Hepatocyte (in vitro differentiated cells): ENCODE measurements at regions not wholly inside any gene's neighbourhood (a gene's known extent, or its start where the extent isn't known, plus 50 kb on each side); places are given as distances from the start of the nearest gene placed in this dataset.

ENCODE experiments used
- DNase-seq: peaks from one replicate; pipeline ENCODE4 v3.0.0-alpha.2; 2016; ENCODE audit warnings: low spot score
- H2AFZ ChIP-seq: fragments of 200-600 bp; sonication (generic); 2 replicates; pipeline ENCODE4 v1.6.0; 2016; ENCODE audit warnings: antibody characterized with exemption, mild to moderate bottlenecking
- H3K27ac ChIP-seq: fragments of 200-600 bp; sonication (generic); 2 replicates; pipeline ENCODE4 v1.5.1; 2016; ENCODE audit warnings: mild to moderate bottlenecking
- H3K27me3 ChIP-seq: fragments of 200-600 bp; sonication (generic); 2 replicates; pipeline ENCODE4 v1.6.1; 2016
- H3K36me3 ChIP-seq: fragments of 200-600 bp; sonication (generic); replicated peaks from 2 replicates; pipeline ENCODE4 v1.5.1; 2016; ENCODE audit warnings: low read depth; ENCODE audit not compliant: insufficient read depth
- H3K4me1 ChIP-seq: fragments of 200-600 bp; sonication (generic); 2 replicates; pipeline ENCODE4 v1.5.1; 2016; ENCODE audit warnings: mild to moderate bottlenecking, moderate library complexity; ENCODE audit not compliant: insufficient read depth
- H3K4me2 ChIP-seq: fragments of 200-600 bp; sonication (generic); 2 replicates; pipeline ENCODE4 v1.6.0; 2016
- H3K4me3 ChIP-seq: fragments of 200-600 bp; sonication (generic); 2 replicates; pipeline ENCODE4 v1.5.1; 2016; ENCODE audit warnings: mild to moderate bottlenecking
- H3K79me2 ChIP-seq: fragments of 200-600 bp; sonication (generic); 2 replicates; pipeline ENCODE4 v1.6.0; 2017; ENCODE audit warnings: mild to moderate bottlenecking
- H3K9me2 ChIP-seq: fragments of 200-600 bp; sonication (generic); replicated peaks from 2 replicates; pipeline ENCODE4 v1.6.0; 2017; ENCODE audit warnings: mild to moderate bottlenecking; ENCODE audit not compliant: insufficient read depth
- H3K9me3 ChIP-seq: fragments of 200-600 bp; sonication (generic); 2 replicates; pipeline ENCODE4 v1.5.1; 2016; ENCODE audit warnings: low read depth, mild to moderate bottlenecking
- H4K20me1 ChIP-seq: fragments of 200-600 bp; sonication (generic); 2 replicates; pipeline ENCODE4 v1.6.0; 2016; ENCODE audit warnings: mild to moderate bottlenecking; ENCODE audit not compliant: insufficient read depth, poor library complexity, severe bottlenecking
- EZH2 ChIP-seq: fragments of 200-600 bp; sonication (generic); IDR thresholded peaks from 2 replicates; pipeline ENCODE4 v1.6.1; 2016; ENCODE audit warnings: antibody characterized with exemption, mild to moderate bottlenecking, borderline replicate concordance
- EZH2phosphoT487 ChIP-seq: fragments of 200-600 bp; sonication (generic); IDR thresholded peaks from one replicate; pipeline ENCODE4 v1.6.1; 2018; ENCODE audit warnings: antibody characterized with exemption, mild to moderate bottlenecking, low read depth, moderate library complexity; ENCODE audit not compliant: unreplicated experiment, severe bottlenecking
- WGBS: methylation state at CpG from one replicate; pipeline ENCODE4 v1.1.6; 2016; ENCODE audit warnings: low lambda C conversion rate; ENCODE audit errors: missing lambda C conversion rate; 5-methylcytosine and 5-hydroxymethylcytosine counted together
- TF ChIP-seq, protein P1 (sequence below): fragments of 200-600 bp; sonication (generic); IDR thresholded peaks from 2 replicates; pipeline ENCODE4 v1.5.1; 2016; ENCODE audit warnings: antibody characterized with exemption, mild to moderate bottlenecking; ENCODE audit not compliant: poor library complexity

GRCh38 chr4:153074486-153074885, 129.8 kb upstream of the TRIM2 start:
- no peaks in the 10 kb centered on the region for H3K79me2 ChIP-seq
- H3K27ac ChIP-seq, result no peak overlapping the region
- TF ChIP-seq EZH2phosphoT487 (no peak), EZH2 (no peak)
- TF ChIP-seq, protein P1, sequence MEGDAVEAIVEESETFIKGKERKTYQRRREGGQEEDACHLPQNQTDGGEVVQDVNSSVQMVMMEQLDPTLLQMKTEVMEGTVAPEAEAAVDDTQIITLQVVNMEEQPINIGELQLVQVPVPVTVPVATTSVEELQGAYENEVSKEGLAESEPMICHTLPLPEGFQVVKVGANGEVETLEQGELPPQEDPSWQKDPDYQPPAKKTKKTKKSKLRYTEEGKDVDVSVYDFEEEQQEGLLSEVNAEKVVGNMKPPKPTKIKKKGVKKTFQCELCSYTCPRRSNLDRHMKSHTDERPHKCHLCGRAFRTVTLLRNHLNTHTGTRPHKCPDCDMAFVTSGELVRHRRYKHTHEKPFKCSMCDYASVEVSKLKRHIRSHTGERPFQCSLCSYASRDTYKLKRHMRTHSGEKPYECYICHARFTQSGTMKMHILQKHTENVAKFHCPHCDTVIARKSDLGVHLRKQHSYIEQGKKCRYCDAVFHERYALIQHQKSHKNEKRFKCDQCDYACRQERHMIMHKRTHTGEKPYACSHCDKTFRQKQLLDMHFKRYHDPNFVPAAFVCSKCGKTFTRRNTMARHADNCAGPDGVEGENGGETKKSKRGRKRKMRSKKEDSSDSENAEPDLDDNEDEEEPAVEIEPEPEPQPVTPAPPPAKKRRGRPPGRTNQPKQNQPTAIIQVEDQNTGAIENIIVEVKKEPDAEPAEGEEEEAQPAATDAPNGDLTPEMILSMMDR, result no peak
- no peaks in the 10 kb centered on the region for H3K36me3 ChIP-seq
- WGBS, result 83% methylated on average over 1 of the region's 1 CpG
- H2AFZ ChIP-seq, result no peak overlapping the region
- no peak overlapping the region for H3K4me2 ChIP-seq
- H3K4me1 ChIP-seq, result no peaks in the 10 kb centered on the region
- no peaks in the 10 kb centered on the region for H4K20me1 ChIP-seq
- no peak overlapping the region for H3K4me3 ChIP-seq
- no peak for DNase-seq
- no peaks in the 10 kb centered on the region for H3K9me2 ChIP-seq
- H3K27me3 ChIP-seq, result no peaks in the 10 kb centered on the region
- no peaks in the 10 kb centered on the region for H3K9me3 ChIP-seq

- Histone ChIP-seq H3K27ac (no peak overlapping the region), H3K79me2 (no peaks in the 10 kb centered on the region), H3K27me3 (no peaks in the 10 kb centered on the region), H3K4me2 (no peak overlapping the region), H3K4me3 (no peak overlapping the region), H3K4me1 (no peaks in the 10 kb centered on the region), H3K36me3 (no peaks in the 10 kb centered on the region), H4K20me1 (no peaks in the 10 kb centered on the region), H3K9me3 (no peaks in the 10 kb centered on the region), H3K9me2 (no peaks in the 10 kb centered on the region), H2AFZ (no peak overlapping the region)
- DNase-seq, result no peak
- TF ChIP-seq, protein P1, result no peak
- TF ChIP-seq EZH2 (no peak), EZH2phosphoT487 (no peak)
- whole genome bisulfite sequencing, result 88% methylated on average over 2 of the region's 2 CpGs
Measured at GRCh38 chr4:153074936-153075630, 129.2 kb upstream of the TRIM2 start.

DNA sequence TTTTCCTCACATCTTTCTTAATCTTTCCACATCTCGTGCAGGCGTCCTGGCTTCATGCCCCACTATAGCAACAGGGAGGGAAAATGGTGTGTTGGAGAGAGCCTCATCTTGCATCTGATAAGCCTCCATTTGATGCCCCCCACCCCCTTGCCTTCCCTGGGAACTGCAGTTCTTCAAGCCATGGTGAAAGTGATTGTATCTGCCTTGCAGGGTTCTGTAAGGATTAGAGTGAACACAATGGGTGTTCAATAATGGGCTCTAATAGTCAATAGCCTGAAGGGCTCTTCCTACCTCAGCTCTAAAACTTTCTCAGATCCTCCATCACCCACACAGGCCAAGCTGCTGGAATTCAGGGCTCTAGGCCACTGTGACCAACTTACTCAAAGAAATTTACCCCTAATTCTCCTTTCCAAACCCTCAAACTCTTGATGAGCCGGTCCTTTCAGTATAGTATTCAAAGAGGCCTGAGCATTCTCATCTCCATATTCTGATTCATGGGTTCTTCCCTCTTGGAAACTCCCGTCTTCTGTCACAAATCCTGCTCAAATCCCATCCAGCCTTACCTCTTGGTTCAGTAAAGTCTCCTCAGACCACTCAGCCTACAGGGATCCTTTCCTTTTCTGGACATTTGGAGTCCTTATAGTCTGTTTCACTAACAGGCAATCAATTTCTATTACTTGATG, 128.3 kb upstream of the TRIM2 start:
- no peaks in the 10 kb centered on the region for H3K9me2 ChIP-seq
- no peaks in the 10 kb centered on the region for H3K9me3 ChIP-seq
- no peak for TF ChIP-seq EZH2phosphoT487
- no peak for TF ChIP-seq EZH2
- TF ChIP-seq, protein P1, result no peak

More for the DNA sequence above, 128.3 kb upstream of the TRIM2 start:
- Histone ChIP-seq H2AFZ (no peak overlapping the region), H3K4me3 (no peak overlapping the region), H3K4me1 (no peaks in the 10 kb centered on the region), H3K27ac (no peak overlapping the region), H3K27me3 (no peaks in the 10 kb centered on the region), H3K79me2 (no peaks in the 10 kb centered on the region), H4K20me1 (no peaks in the 10 kb centered on the region), H3K36me3 (no peaks in the 10 kb centered on the region), H3K4me2 (no peak overlapping the region)
- WGBS, result 70% methylated on average over 4 of the region's 4 CpGs
- DNase-seq, result no peak
